Gastrocnemius medialis (tissue), 4 donors: ENCODE measurements at regions not wholly inside any gene's neighbourhood (a gene's known extent, or its start where the extent isn't known, plus 50 kb on each side); places are given as distances from the start of the nearest gene placed in this dataset.

Experiments
- ATAC-seq, 2 donors: fragments of 150-250 bp; one replicate each; pipeline ENCODE4 v1.9.1; 2016
- DNase-seq, 2 donors: peaks; one replicate each; pipeline ENCODE4 v3.0.0-alpha.2; 2019
- H3K27ac ChIP-seq, 4 donors: fragments of 200-600 bp; sonication (generic); 1 replicate in 1 of 4; 2 replicates in 3 of 4; pipeline ENCODE4 v1.5.1; 2016 to 2018; ENCODE audit warnings: mild to moderate bottlenecking in 2 of 4, moderate library complexity in 1 of 4
- H3K27me3 ChIP-seq, 3 donors: fragments of 200-600 bp; sonication (generic) in 2 of 3; 1 replicate in 1 of 3; 2 replicates in 2 of 3; pipeline versions ENCODE4 v1.5.1 to v1.6.0; 2016 to 2019; ENCODE audit warnings: mild to moderate bottlenecking in 1 of 3, moderate library complexity in 1 of 3
- H3K36me3 ChIP-seq, 2 donors: fragments of 200-600 bp; sonication (generic) in 1 of 2; one replicate each; pipeline ENCODE4 v1.5.1; 2017 to 2018
- H3K4me1 ChIP-seq, 2 donors: fragments of 200-600 bp; sonication (generic) in 1 of 2; one replicate each; pipeline ENCODE4 v1.5.1; 2016 to 2017; ENCODE audit warnings: mild to moderate bottlenecking in 2 of 2
- H3K4me3 ChIP-seq, 4 donors: fragments of 200-600 bp; sonication (generic) in 3 of 4; 1 replicate in 1 of 4; 2 replicates in 3 of 4; pipeline ENCODE4 v1.5.1; 2016 to 2019; ENCODE audit warnings: mild to moderate bottlenecking in 2 of 4
- H3K9me3 ChIP-seq, 3 donors: fragments of 200-600 bp; sonication (generic) in 2 of 3; 1 replicate in 1 of 3; 2 replicates in 2 of 3; pipeline ENCODE4 v1.5.1; 2016 to 2019
- CTCF ChIP-seq, 5 experiments: fragments of 450-650 bp in 3 of 5; fragments of 200-600 bp in 2 of 5; sonication (generic) in 2 of 5; IDR thresholded peaks in 4 of 5; conservative IDR thresholded peaks in 1 of 5; 1 replicate in 4 of 5; 2 replicates in 1 of 5; pipeline ENCODE4 v1.5.1; 2016 to 2019; ENCODE audit warnings: antibody characterized with exemption in 5 of 5, mild to moderate bottlenecking in 3 of 5, moderate library complexity in 3 of 5
- POLR2A ChIP-seq, 2 donors: fragments of 450-650 bp; IDR thresholded peaks; one replicate each; pipeline ENCODE4 v1.6.1; 2017; ENCODE audit warnings: antibody characterized with exemption in 2 of 2, mild to moderate bottlenecking in 2 of 2, moderate library complexity in 2 of 2
- in situ Hi-C, 4 donors: fragments of 200-750 bp; cut with MboI; loops; one replicate each; pipeline versions ENCODE4 v1.15.0 to v1.8.0; 2017; ENCODE audit warnings: low sequenced_read_pairs in 4 of 4
- intact Hi-C: fragments of 100-400 bp; cut with DNase I; formaldehyde crosslinking; loops from one replicate; pipeline ENCODE4 v1.15.1; 2023; ENCODE audit warnings: low total_unique reads

- TF ChIP-seq POLR2A (IDR thresholded peaks at IDR 0.05) (no peak), CTCF (IDR thresholded peaks at IDR 0.05 in 4 of 5, conservative IDR thresholded peaks at IDR 0.05 in 1 of 5) (no peak)
- no peak overlapping the region for H3K4me3 ChIP-seq
- in situ Hi-C loops, result no loop called here
Observed at GRCh38 chr4:28702571-28702970, 1841.9 kb downstream of the STIM2 start.

GRCh38 chr4:28709891-28710290 is 1849.2 kb downstream of the STIM2 start:
- in situ Hi-C loops (no loop called here), intact Hi-C loops (no loop called here)
- Histone ChIP-seq H3K4me1 (no peaks in the 10 kb centered on the region), H3K27me3 (no peaks in the 10 kb centered on the region), H3K9me3 (no peaks in the 10 kb centered on the region), H3K27ac (no peak overlapping the region), H3K4me3 (no peak overlapping the region), H3K36me3 (no peaks in the 10 kb centered on the region)
- DNase-seq (no peak), ATAC-seq (no peak)
- TF ChIP-seq POLR2A (IDR thresholded peaks at IDR 0.05), result no peak
- no peak for TF ChIP-seq CTCF (IDR thresholded peaks at IDR 0.05 in 4 of 5, conservative IDR thresholded peaks at IDR 0.05 in 1 of 5)

More at GRCh38 chr4:28702571-28702970, 1841.9 kb downstream of the STIM2 start:
- no peak for DNase-seq
- H3K27ac ChIP-seq, result no peak overlapping the region
- no peak for ATAC-seq
- H3K27me3 ChIP-seq, result no peaks in the 10 kb centered on the region
- H3K4me1 ChIP-seq, result no peaks in the 10 kb centered on the region
- intact Hi-C loops, result no loop called here
- no peaks in the 10 kb centered on the region for H3K36me3 ChIP-seq
- H3K9me3 ChIP-seq, result no peaks in the 10 kb centered on the region

- no peaks in the 10 kb centered on the region for H3K9me3 ChIP-seq
- no peak overlapping the region for H3K4me3 ChIP-seq
- H3K27me3 ChIP-seq, result no peaks in the 10 kb centered on the region
- TF ChIP-seq POLR2A (IDR thresholded peaks at IDR 0.05) (no peak), CTCF (IDR thresholded peaks at IDR 0.05 in 4 of 5, conservative IDR thresholded peaks at IDR 0.05 in 1 of 5) (no peak)
- DNase-seq (no peak), ATAC-seq (no peak)
- in situ Hi-C loops, result no loop called here
- intact Hi-C loops, result no loop called here
- H3K27ac ChIP-seq, result no peak overlapping the region
- H3K4me1 ChIP-seq, result no peaks in the 10 kb centered on the region
- H3K36me3 ChIP-seq, result no peaks in the 10 kb centered on the region
Observed at GRCh38 chr4:28723371-28723770, 1862.7 kb downstream of the STIM2 start.

- no peak for ATAC-seq
- intact Hi-C loops, result no loop called here
- in situ Hi-C loops, result no loop called here
Observed at GRCh38 chr4:28724239-28724638, 1863.6 kb downstream of the STIM2 start.

More at GRCh38 chr4:28724239-28724638, 1863.6 kb downstream of the STIM2 start:
- no peaks in the 10 kb centered on the region for H3K36me3 ChIP-seq
- H3K9me3 ChIP-seq, result no peaks in the 10 kb centered on the region
- no peak overlapping the region for H3K27ac ChIP-seq
- no peaks in the 10 kb centered on the region for H3K27me3 ChIP-seq
- no peaks in the 10 kb centered on the region for H3K4me1 ChIP-seq
- H3K4me3 ChIP-seq, result no peak overlapping the region
- DNase-seq, result no peak
- no peak for TF ChIP-seq CTCF (IDR thresholded peaks at IDR 0.05 in 4 of 5, conservative IDR thresholded peaks at IDR 0.05 in 1 of 5)
- TF ChIP-seq POLR2A (IDR thresholded peaks at IDR 0.05), result no peak
